PC-9 (cell line): ENCODE measurements at regions not wholly inside any gene's neighbourhood (a gene's known extent, or its start where the extent isn't known, plus 50 kb on each side); places are given as distances from the start of the nearest gene placed in this dataset.

Experiments
- EZH2 ChIP-seq: fragments of 200-600 bp; sonication (generic); IDR thresholded peaks from 2 replicates; pipeline ENCODE4 v1.8.0; 2017; ENCODE audit warnings: antibody characterized with exemption, low read depth
- TF ChIP-seq, protein P1 (sequence below): fragments of 200-600 bp; sonication (generic); conservative IDR thresholded peaks from 2 replicates; pipeline ENCODE4 v1.6.1; 2017; ENCODE audit warnings: mixed run types, antibody characterized with exemption, mild to moderate bottlenecking, moderate library complexity

- TF ChIP-seq, protein P1, sequence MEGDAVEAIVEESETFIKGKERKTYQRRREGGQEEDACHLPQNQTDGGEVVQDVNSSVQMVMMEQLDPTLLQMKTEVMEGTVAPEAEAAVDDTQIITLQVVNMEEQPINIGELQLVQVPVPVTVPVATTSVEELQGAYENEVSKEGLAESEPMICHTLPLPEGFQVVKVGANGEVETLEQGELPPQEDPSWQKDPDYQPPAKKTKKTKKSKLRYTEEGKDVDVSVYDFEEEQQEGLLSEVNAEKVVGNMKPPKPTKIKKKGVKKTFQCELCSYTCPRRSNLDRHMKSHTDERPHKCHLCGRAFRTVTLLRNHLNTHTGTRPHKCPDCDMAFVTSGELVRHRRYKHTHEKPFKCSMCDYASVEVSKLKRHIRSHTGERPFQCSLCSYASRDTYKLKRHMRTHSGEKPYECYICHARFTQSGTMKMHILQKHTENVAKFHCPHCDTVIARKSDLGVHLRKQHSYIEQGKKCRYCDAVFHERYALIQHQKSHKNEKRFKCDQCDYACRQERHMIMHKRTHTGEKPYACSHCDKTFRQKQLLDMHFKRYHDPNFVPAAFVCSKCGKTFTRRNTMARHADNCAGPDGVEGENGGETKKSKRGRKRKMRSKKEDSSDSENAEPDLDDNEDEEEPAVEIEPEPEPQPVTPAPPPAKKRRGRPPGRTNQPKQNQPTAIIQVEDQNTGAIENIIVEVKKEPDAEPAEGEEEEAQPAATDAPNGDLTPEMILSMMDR: no peak
- no peak for TF ChIP-seq EZH2
These were observed 634.3 kb downstream of the TBC1D32 start for GRCh38 chr6:120700001-120700400.
